GM13977 (cell line): ENCODE measurements at regions not wholly inside any gene's neighbourhood (a gene's known extent, or its start where the extent isn't known, plus 50 kb on each side); places are given as distances from the start of the nearest gene placed in this dataset.
"Not testable (repeated sequence)": the region's sequence is repeated elsewhere in the genome, so short reads cannot be mapped to it uniquely, and the experiment has no call there.

Experiments
- DNase-seq: peaks from one replicate; pipeline ENCODE4 v3.0.0; 2012; ENCODE audit warnings: low spot score
- CTCF ChIP-seq: IDR thresholded peaks from 2 replicates; pipeline ENCODE4 v1.5.1; 2012; ENCODE audit warnings: mild to moderate bottlenecking, control low read depth; ENCODE audit not compliant: insufficient read depth; ENCODE audit errors: extremely low read depth, missing control alignments
- in situ Hi-C: fragments of 300-500 bp; cut with MboI; formaldehyde crosslinking; loops from one replicate; pipeline ENCODE4 v1.12.0; 2022; ENCODE audit warnings: low sequenced_read_pairs, low pct_unique_long_range_greater_than_20kb, mixed read lengths, inconsistent platforms; ENCODE audit not compliant: unreplicated experiment

DNA sequence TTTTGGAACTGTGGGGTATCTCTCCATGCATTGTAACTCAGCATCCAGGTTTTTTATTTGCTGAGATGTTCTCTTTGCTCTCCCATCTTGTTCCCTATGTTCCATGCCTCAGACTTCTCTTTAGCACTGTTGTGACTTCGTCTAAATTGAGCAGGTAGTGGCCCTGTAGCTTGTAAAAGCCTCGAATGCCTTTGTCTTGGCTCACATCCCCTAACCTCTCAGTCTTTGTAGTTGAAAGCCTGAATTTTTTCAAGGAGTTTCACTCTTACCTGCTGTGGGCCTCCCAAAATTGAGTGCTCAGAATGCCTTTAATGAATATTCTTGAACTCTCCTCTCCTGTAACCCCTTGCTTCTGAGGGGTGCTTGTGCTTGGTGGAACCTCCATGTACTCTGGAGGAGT is 1137.3 kb downstream of the REEP3 start:
- no peak for TF ChIP-seq CTCF
- in situ Hi-C loops, result no loop called here
- no peak for DNase-seq

DNA sequence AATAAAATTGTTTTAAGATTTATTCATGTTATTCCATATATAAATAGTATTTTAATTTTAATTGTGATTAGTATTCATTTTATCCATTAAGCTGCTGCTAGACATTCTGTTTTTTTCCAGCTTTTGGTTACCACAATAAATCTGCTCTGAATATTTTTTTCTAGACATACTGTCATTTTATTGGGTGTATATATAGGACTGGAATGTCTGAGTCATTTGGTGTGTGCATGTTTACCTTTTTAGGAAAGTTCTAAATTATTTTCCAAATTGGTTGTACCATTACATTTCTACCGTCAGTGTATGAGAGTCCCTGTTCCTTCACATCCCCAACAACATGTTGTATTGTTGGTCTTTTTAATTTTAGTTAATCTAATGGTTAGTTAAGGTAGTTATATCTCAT is 1138.1 kb downstream of the REEP3 start:
- in situ Hi-C loops, result no loop called here
- DNase-seq, result no peak
- TF ChIP-seq CTCF, result no peak

DNA sequence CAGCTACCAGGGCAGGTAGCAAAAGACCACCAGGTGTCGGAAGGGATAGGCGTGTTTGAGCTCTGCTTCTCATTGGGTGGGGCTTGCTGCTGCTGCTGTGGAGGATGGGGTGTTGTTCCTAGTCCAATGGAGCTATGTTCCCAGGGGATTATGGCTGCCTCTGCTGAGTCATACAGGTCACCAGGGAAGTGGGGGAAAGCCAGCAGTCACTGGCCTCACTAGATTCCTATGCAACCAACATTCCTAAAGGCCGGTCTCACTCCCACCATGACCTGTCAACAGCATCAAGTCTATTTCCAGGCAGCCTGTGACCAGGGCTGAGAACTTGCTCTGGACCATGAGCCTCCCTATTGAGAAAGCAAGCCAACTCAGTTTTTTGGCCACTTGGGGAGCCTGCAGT is 1160.8 kb downstream of the REEP3 start:
- DNase-seq, result no peak
- in situ Hi-C loops, result no loop called here
- TF ChIP-seq CTCF, result no peak

DNA sequence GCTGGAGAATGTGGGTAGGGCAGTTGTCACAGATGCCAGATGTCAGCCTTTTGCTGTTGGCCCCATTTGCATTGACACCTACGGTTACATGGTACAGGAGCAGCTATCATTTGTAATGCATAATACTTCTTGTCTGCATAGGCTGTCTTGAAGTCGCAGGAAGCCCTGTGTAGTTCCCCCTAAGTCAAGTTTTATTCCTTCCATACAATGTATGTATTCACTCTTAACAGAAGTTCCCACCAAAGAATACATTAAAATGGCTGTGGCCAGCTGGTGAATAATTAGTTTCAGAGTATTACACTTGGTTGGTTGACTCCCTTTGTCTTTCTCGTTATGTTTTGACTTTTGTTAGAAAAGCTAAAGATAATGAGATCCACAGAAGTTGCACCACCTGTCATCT is 1169.0 kb downstream of the REEP3 start:
- no peak for DNase-seq
- in situ Hi-C loops, result no loop called here
- TF ChIP-seq CTCF, result no peak

GRCh38 chr10:64699244-64699643 is 1178.0 kb downstream of the REEP3 start:
- no peak for DNase-seq
- in situ Hi-C loops, result no loop called here
- no peak for TF ChIP-seq CTCF

DNA sequence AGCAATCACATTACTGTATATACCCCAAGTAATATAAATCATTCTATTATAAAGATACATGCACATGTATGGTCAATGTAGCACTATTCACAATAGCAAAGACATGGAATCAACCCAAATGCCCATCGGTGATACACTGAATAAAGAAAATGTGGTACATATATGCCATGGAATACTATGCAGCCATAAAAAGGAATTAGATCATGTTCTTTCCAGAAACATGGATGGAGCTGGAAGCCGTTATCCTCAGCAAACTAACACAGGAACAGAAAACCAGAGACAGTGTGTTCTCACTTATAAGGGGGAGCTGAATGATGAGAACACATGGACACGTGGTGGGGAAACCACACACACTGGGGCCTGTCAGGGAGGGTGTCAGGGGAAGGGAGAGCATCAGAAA is 1180.9 kb downstream of the REEP3 start:
- DNase-seq, in situ Hi-C loops: not testable (repeated sequence)

- DNase-seq, result no peak
- no peak for TF ChIP-seq CTCF
- in situ Hi-C loops, result no loop called here
Observed at GRCh38 chr10:64708884-64709681, 1187.9 kb downstream of the REEP3 start.
